ENCODE measurements at regions not wholly inside any gene's neighbourhood (a gene's known extent, or its start where the extent isn't known, plus 50 kb on each side); places are given as distances from the start of the nearest gene placed in this dataset.

DNA sequence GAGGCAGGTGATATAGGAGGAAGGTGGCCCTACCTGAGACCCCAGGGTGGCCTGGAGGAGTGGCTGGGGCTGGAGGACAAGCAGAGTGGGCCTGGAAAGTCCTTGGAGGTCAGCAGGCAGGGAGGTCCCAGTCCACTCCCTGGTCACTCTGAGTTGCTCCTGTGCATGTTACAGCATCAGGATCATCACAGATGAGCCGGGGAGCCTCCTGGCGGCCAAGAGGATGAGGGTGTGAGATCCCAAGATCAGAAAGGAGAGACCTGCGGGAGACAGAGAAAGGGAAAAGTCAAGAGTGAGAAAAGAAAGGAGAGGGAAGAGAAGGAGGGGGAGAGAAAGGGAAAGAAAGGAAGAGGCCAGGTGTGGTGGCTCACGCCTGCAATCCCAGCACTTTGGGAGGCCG is 71.7 kb downstream of the MRM1 start:
- no peak for DNase-seq (ENCODE audit: low spot score)
- ATAC-seq (ENCODE audit: low FRiP score) = no peak
- TF ChIP-seq, protein P1, sequence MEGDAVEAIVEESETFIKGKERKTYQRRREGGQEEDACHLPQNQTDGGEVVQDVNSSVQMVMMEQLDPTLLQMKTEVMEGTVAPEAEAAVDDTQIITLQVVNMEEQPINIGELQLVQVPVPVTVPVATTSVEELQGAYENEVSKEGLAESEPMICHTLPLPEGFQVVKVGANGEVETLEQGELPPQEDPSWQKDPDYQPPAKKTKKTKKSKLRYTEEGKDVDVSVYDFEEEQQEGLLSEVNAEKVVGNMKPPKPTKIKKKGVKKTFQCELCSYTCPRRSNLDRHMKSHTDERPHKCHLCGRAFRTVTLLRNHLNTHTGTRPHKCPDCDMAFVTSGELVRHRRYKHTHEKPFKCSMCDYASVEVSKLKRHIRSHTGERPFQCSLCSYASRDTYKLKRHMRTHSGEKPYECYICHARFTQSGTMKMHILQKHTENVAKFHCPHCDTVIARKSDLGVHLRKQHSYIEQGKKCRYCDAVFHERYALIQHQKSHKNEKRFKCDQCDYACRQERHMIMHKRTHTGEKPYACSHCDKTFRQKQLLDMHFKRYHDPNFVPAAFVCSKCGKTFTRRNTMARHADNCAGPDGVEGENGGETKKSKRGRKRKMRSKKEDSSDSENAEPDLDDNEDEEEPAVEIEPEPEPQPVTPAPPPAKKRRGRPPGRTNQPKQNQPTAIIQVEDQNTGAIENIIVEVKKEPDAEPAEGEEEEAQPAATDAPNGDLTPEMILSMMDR (IDR thresholded peaks at IDR 0.05) = no peak

DNA sequence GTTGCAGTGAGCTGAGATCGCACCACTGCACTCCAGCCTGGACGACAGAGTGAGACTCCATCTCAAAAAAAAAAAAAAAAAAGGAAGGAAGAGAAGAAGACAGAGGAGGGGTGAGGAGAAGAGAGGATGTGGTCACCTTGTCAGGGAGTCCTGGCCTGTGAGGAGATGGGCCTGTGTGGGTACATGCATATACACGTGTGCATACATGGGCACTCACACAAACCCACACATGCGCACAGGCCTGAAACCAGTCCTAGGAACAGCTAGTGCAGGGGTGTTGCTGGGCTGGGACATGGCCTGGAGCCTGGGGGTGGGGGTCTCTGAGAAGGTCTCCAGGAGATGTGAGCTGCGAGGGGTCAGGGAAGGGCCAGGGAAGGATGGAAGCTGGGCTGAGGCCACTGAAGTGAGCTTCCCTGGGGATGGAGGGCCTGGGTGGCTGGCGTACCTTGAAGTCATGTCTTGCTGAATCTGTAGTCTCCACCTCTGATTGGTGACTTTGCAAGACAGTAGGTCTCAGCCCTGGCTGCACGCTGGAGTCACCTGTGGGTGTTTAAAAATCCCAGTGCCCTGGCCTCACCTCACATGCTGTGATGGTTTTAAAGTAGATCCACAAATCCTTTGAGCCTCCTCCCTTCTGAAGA is 72.4 kb downstream of the MRM1 start:
- DNase-seq (ENCODE audit: low spot score) (no peak), ATAC-seq (ENCODE audit: low FRiP score) (no peak)
- TF ChIP-seq, protein P1 (IDR thresholded peaks at IDR 0.05) = no peak

DNA sequence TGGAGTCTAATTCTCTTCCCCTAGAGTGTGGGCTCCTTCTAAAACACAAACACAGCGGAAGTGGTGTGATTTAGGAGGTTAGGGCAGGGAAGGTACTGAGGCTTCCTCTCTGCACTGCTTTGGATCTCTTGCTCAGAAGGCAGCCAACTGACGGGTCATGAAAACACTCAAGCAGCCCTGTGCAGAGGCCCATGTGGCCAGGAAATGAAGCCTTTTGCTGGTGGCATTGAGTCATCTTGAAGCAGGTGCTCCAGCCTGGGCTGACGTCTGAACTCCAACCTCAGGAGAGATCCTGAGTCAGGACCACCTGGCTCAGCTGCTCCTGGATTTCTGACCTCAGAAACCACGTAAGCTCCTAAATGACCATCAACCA is 72.9 kb downstream of the MRM1 start:
- DNase-seq (ENCODE audit: low spot score) (no peak), ATAC-seq (ENCODE audit: low FRiP score) (no peak)
- TF ChIP-seq, protein P1 (IDR thresholded peaks at IDR 0.05) = no peak

DNA sequence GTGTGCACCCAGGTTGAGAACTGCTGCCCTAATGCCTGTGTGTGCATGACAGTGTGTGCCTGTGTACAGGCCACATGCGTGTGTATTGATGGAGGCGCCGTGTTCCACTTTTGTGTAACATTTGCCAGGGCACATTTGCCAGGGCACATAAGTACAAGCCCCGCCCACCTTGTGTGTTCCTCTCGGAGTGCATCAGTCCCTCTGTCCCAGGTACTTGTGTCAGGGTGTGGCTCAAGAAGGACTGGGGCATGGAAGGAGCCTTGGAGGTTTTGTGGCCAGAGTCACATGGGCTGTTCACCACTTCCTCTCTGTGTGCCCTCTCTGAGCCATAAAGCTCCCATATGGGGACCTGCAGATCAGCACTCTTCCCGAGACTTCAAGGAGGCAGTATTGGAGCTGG is 73.9 kb downstream of the MRM1 start:
- ATAC-seq (ENCODE audit: low FRiP score) (no peak), DNase-seq (ENCODE audit: low spot score) (no peak)
- TF ChIP-seq, protein P1 (IDR thresholded peaks at IDR 0.05) = no peak

DNA sequence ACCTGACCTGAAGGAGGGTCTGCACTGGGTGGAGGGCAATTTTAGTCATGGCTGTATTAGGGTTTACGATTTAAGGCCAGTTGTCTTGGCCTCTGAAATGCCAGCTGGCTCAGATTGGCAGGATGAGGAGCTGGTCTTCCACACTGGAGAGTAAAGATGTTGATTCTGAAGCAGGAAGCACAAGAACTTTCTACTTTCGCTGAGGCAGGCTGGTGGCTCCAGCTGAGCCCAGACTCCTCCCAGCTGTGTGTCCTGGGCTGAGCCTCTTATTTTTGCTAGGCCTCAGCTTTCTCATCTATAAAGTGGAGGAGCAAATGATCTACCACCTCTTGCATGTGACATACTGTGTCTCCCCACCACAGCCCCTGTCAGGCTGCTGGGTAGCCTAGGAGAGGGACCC is 74.4 kb downstream of the MRM1 start:
- TF ChIP-seq, protein P1 (IDR thresholded peaks at IDR 0.05) = no peak
- ATAC-seq (ENCODE audit: low FRiP score) = no peak
- no peak for DNase-seq (ENCODE audit: low spot score)

DNA sequence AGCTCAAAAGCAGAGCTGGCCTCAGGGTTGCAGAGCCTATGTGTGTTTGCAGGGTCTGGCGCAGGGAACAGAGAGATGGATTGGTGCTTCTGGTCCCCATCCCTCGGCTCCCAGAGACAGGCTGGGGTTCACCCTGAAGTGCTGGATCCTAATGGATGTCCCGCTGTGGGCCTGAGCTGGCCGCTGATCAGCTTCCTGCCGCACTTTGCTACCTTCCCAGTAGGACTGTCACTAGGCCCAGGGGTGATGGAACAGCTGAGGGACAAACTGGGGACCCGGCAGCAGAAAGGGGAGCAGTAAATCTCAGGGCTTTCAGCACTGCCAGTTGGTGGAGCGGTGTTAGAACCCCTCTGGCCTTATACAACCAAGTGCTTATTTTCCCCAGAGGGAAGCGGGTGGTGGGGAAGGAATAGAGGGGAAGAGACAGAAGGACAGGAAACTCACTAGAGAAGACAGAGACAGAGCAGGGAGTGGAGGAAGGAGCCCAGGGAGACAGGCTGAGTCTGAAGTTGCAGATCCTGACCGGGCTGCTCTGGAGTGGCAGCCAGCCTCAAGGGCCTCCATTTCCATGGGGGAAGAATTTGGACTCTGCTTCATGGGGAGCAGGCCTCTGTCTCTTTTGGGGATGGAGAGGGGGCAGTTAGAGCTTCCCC is 78.6 kb downstream of the MRM1 start:
- DNase-seq (ENCODE audit: low spot score) (no peak), ATAC-seq (ENCODE audit: low FRiP score) (no peak)
- TF ChIP-seq, protein P1 (IDR thresholded peaks at IDR 0.05) = no peak

DNA sequence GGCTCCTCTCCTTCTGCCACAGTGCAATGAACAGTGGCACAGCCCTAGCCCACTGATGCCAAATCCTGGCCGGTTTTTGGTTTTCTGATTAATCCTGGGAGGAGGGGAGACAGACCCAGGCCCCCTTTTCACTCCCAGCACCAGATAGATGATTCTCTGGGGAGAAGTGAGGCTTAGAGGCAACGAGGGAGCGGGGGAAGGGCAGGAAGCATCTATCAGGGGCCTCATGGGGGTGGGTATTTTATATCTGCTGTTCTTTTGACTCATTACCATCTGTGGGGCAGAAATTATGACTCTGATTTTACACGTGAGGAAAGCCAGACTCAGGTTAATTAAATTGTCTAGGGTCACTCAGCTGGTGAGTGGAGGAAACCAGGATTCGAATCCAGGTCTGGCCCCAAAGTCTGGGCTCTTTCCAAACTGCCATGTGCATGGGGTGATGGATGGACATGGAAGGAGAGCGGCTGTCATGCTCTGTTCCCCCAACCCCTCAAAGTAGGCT is 79.4 kb downstream of the MRM1 start:
- no peak for DNase-seq (ENCODE audit: low spot score)
- TF ChIP-seq, protein P1 (IDR thresholded peaks at IDR 0.05) = no peak
- ATAC-seq (ENCODE audit: low FRiP score) = no peak
